ENCODE measurements at regions not wholly inside any gene's neighbourhood (a gene's known extent, or its start where the extent isn't known, plus 50 kb on each side); places are given as distances from the start of the nearest gene placed in this dataset.

- peak overlapping the region; percentile 79 for H2AFZ ChIP-seq (ENCODE audit: low read length)
- H3K4me2 ChIP-seq (ENCODE audit: insufficient read depth, low read length, poor library complexity, severe bottlenecking) = peak overlapping the region; percentile 57
- H2BK12ac ChIP-seq (ENCODE audit: low read length) = no peak overlapping the region
- no peak overlapping the region for H3K18ac ChIP-seq (ENCODE audit: low read length)
- H2AK5ac ChIP-seq (ENCODE audit: low read depth, low read length) = no peak overlapping the region
- no peak overlapping the region for H3K27ac ChIP-seq (replicated peaks; ENCODE audit: low read length)
- no peak overlapping the region for H3K23ac ChIP-seq (ENCODE audit: low read depth, low read length, poor library complexity)
- H4K8ac ChIP-seq (ENCODE audit: low read depth, low read length) = no peak overlapping the region
- no peak overlapping the region for H2BK5ac ChIP-seq (ENCODE audit: low read length)
- H3K4me3 ChIP-seq (ENCODE audit: low read length in 2 of 2) = peak overlapping the region; percentile 33 to 70
- no peak overlapping the region for H3K9ac ChIP-seq (ENCODE audit: low read depth, low read length, poor library complexity)
- no peaks in the 10 kb centered on the region for H3K36me3 ChIP-seq (replicated peaks in 1 of 2; ENCODE audit: control insufficient read depth in 2 of 2, insufficient read depth in 2 of 2, low read length in 2 of 2)
- no peaks in the 10 kb centered on the region for H3K9me3 ChIP-seq (replicated peaks in 1 of 2; ENCODE audit: control insufficient read depth in 2 of 2, insufficient read depth in 1 of 2, low read depth in 1 of 2, low read length in 2 of 2)
- no peak overlapping the region for H3K4ac ChIP-seq (ENCODE audit: low read length)
- H2BK120ac ChIP-seq (ENCODE audit: low read depth, low read length) = no peak overlapping the region
- H3K4me1 ChIP-seq (ENCODE audit: control insufficient read depth in 2 of 2, insufficient read depth in 1 of 2, low read depth in 1 of 2, low read length in 2 of 2) = peaks cover 0 to 7% of the 10 kb centered on the region in 2 donors
- no peaks in the 10 kb centered on the region for H3K79me1 ChIP-seq (ENCODE audit: low read depth, low read length)
- no peak overlapping the region for H4K91ac ChIP-seq (ENCODE audit: low read depth, low read length, poor library complexity)
- WGBS, 2 donors (ENCODE audit: extremely low coverage in 2 of 2, insufficient read length in 2 of 2, insufficient replicate concordance in 1 of 2) = 100% methylated on average over 2 of the region's 8 CpGs; no CpG with 5 or more reads in 1 of the 2 donors
- peaks cover 0 to 39% (median 0%) of the 10 kb centered on the region in 3 experiments for H3K27me3 ChIP-seq (ENCODE audit: control insufficient read depth in 3 of 3, insufficient read depth in 3 of 3, low read depth in 1 of 3, low read length in 3 of 3)
- no peak for DNase-seq (ENCODE audit: low spot score)
- H2BK15ac ChIP-seq (ENCODE audit: low read length) = peak overlapping the region; percentile 62
- H3K14ac ChIP-seq (ENCODE audit: low read length) = no peak overlapping the region
Measured at GRCh38 chr1:58904299-58905125, 120.7 kb upstream of the JUN start.

GRCh38 chr1:58905126-58905490, 121.3 kb upstream of the JUN start:
- no peak overlapping the region for H2BK15ac ChIP-seq (ENCODE audit: low read length)
- no peaks in the 10 kb centered on the region for H3K9me3 ChIP-seq (replicated peaks in 1 of 2; ENCODE audit: control insufficient read depth in 2 of 2, insufficient read depth in 1 of 2, low read depth in 1 of 2, low read length in 2 of 2)
- no peaks in the 10 kb centered on the region for H3K79me1 ChIP-seq (ENCODE audit: low read depth, low read length)
- no CpG with 5 or more reads among the region's 3 CpGs for WGBS, 2 donors (ENCODE audit: extremely low coverage in 2 of 2, insufficient read length in 2 of 2, insufficient replicate concordance in 1 of 2)
- peaks cover 0 to 7% of the 10 kb centered on the region in 2 donors for H3K4me1 ChIP-seq (ENCODE audit: control insufficient read depth in 2 of 2, insufficient read depth in 1 of 2, low read depth in 1 of 2, low read length in 2 of 2)
- H3K27me3 ChIP-seq (ENCODE audit: control insufficient read depth in 3 of 3, insufficient read depth in 3 of 3, low read depth in 1 of 3, low read length in 3 of 3) = peaks cover 0 to 44% (median 0%) of the 10 kb centered on the region in 3 experiments
- H2BK12ac ChIP-seq (ENCODE audit: low read length) = no peak overlapping the region
- H2BK5ac ChIP-seq (ENCODE audit: low read length) = no peak overlapping the region
- H3K23ac ChIP-seq (ENCODE audit: low read depth, low read length, poor library complexity) = no peak overlapping the region
- H4K8ac ChIP-seq (ENCODE audit: low read depth, low read length) = no peak overlapping the region
- H3K14ac ChIP-seq (ENCODE audit: low read length) = no peak overlapping the region
- H2AK5ac ChIP-seq (ENCODE audit: low read depth, low read length) = no peak overlapping the region
- no peak overlapping the region for H3K18ac ChIP-seq (ENCODE audit: low read length)
- no peak overlapping the region for H3K4me3 ChIP-seq (ENCODE audit: low read length in 2 of 2)
- no peak overlapping the region for H3K4ac ChIP-seq (ENCODE audit: low read length)
- no peak overlapping the region for H4K91ac ChIP-seq (ENCODE audit: low read depth, low read length, poor library complexity)
- no peak overlapping the region for H3K4me2 ChIP-seq (ENCODE audit: insufficient read depth, low read length, poor library complexity, severe bottlenecking)
- no peak for DNase-seq (ENCODE audit: low spot score)
- H2BK120ac ChIP-seq (ENCODE audit: low read depth, low read length) = no peak overlapping the region
- H2AFZ ChIP-seq (ENCODE audit: low read length) = no peak overlapping the region
- H3K9ac ChIP-seq (ENCODE audit: low read depth, low read length, poor library complexity) = no peak overlapping the region
- H3K36me3 ChIP-seq (replicated peaks in 1 of 2; ENCODE audit: control insufficient read depth in 2 of 2, insufficient read depth in 2 of 2, low read length in 2 of 2) = no peaks in the 10 kb centered on the region
- H3K27ac ChIP-seq (replicated peaks; ENCODE audit: low read length) = no peak overlapping the region

- H3K23ac ChIP-seq (ENCODE audit: low read depth, low read length, poor library complexity) = no peak overlapping the region
- H3K9ac ChIP-seq (ENCODE audit: low read depth, low read length, poor library complexity) = no peak overlapping the region
- H3K79me1 ChIP-seq (ENCODE audit: low read depth, low read length) = no peaks in the 10 kb centered on the region
- no peak overlapping the region for H2BK15ac ChIP-seq (ENCODE audit: low read length)
- H4K91ac ChIP-seq (ENCODE audit: low read depth, low read length, poor library complexity) = no peak overlapping the region
- H3K4ac ChIP-seq (ENCODE audit: low read length) = no peak overlapping the region
- no peaks in the 10 kb centered on the region for H3K9me3 ChIP-seq (replicated peaks in 1 of 2; ENCODE audit: control insufficient read depth in 2 of 2, insufficient read depth in 1 of 2, low read depth in 1 of 2, low read length in 2 of 2)
- H2AFZ ChIP-seq (ENCODE audit: low read length) = no peak overlapping the region
- H3K27ac ChIP-seq (replicated peaks; ENCODE audit: low read length) = no peak overlapping the region
- no peak overlapping the region for H3K4me3 ChIP-seq (ENCODE audit: low read length in 2 of 2)
- H3K18ac ChIP-seq (ENCODE audit: low read length) = no peak overlapping the region
- no peak overlapping the region for H2AK5ac ChIP-seq (ENCODE audit: low read depth, low read length)
- no peak for DNase-seq (ENCODE audit: low spot score)
- H2BK120ac ChIP-seq (ENCODE audit: low read depth, low read length) = no peak overlapping the region
- WGBS, 2 donors (ENCODE audit: extremely low coverage in 2 of 2, insufficient read length in 2 of 2, insufficient replicate concordance in 1 of 2) = no CpG with 5 or more reads among the region's 3 CpGs
- H3K14ac ChIP-seq (ENCODE audit: low read length) = no peak overlapping the region
- H3K27me3 ChIP-seq (ENCODE audit: control insufficient read depth in 3 of 3, insufficient read depth in 3 of 3, low read depth in 1 of 3, low read length in 3 of 3) = peaks cover 0 to 49% (median 0%) of the 10 kb centered on the region in 3 experiments
- H2BK5ac ChIP-seq (ENCODE audit: low read length) = no peak overlapping the region
- peaks cover 0 to 7% of the 10 kb centered on the region in 2 donors for H3K4me1 ChIP-seq (ENCODE audit: control insufficient read depth in 2 of 2, insufficient read depth in 1 of 2, low read depth in 1 of 2, low read length in 2 of 2)
- no peaks in the 10 kb centered on the region for H3K36me3 ChIP-seq (replicated peaks in 1 of 2; ENCODE audit: control insufficient read depth in 2 of 2, insufficient read depth in 2 of 2, low read length in 2 of 2)
- H2BK12ac ChIP-seq (ENCODE audit: low read length) = no peak overlapping the region
- H4K8ac ChIP-seq (ENCODE audit: low read depth, low read length) = no peak overlapping the region
- no peak overlapping the region for H3K4me2 ChIP-seq (ENCODE audit: insufficient read depth, low read length, poor library complexity, severe bottlenecking)
Measured at GRCh38 chr1:58905628-58906221, 121.9 kb upstream of the JUN start.

- no peak overlapping the region for H3K27ac ChIP-seq (replicated peaks; ENCODE audit: low read length)
- no peaks in the 10 kb centered on the region for H3K79me1 ChIP-seq (ENCODE audit: low read depth, low read length)
- no peak overlapping the region for H3K9ac ChIP-seq (ENCODE audit: low read depth, low read length, poor library complexity)
- no peak overlapping the region for H2AFZ ChIP-seq (ENCODE audit: low read length)
- H3K14ac ChIP-seq (ENCODE audit: low read length) = no peak overlapping the region
- no peak overlapping the region for H3K4ac ChIP-seq (ENCODE audit: low read length)
- no peak overlapping the region for H2BK120ac ChIP-seq (ENCODE audit: low read depth, low read length)
- H3K18ac ChIP-seq (ENCODE audit: low read length) = no peak overlapping the region
- no peak overlapping the region for H3K23ac ChIP-seq (ENCODE audit: low read depth, low read length, poor library complexity)
- no peaks in the 10 kb centered on the region for H3K9me3 ChIP-seq (replicated peaks in 1 of 2; ENCODE audit: control insufficient read depth in 2 of 2, insufficient read depth in 1 of 2, low read depth in 1 of 2, low read length in 2 of 2)
- H3K4me3 ChIP-seq (ENCODE audit: low read length in 2 of 2) = no peak overlapping the region
- H4K8ac ChIP-seq (ENCODE audit: low read depth, low read length) = no peak overlapping the region
- H3K27me3 ChIP-seq (ENCODE audit: control insufficient read depth in 3 of 3, insufficient read depth in 3 of 3, low read depth in 1 of 3, low read length in 3 of 3) = peaks cover 0 to 53% (median 0%) of the 10 kb centered on the region in 3 experiments
- H4K91ac ChIP-seq (ENCODE audit: low read depth, low read length, poor library complexity) = no peak overlapping the region
- H3K36me3 ChIP-seq (replicated peaks in 1 of 2; ENCODE audit: control insufficient read depth in 2 of 2, insufficient read depth in 2 of 2, low read length in 2 of 2) = no peaks in the 10 kb centered on the region
- no peak overlapping the region for H3K4me2 ChIP-seq (ENCODE audit: insufficient read depth, low read length, poor library complexity, severe bottlenecking)
- no peak overlapping the region for H2BK15ac ChIP-seq (ENCODE audit: low read length)
- H3K4me1 ChIP-seq (ENCODE audit: control insufficient read depth in 2 of 2, insufficient read depth in 1 of 2, low read depth in 1 of 2, low read length in 2 of 2) = peaks cover 7% of the 10 kb centered on the region in 2 donors
- no peak overlapping the region for H2BK5ac ChIP-seq (ENCODE audit: low read length)
- no peak for DNase-seq (ENCODE audit: low spot score)
- WGBS, 2 donors (ENCODE audit: extremely low coverage in 2 of 2, insufficient read length in 2 of 2, insufficient replicate concordance in 1 of 2) = no CpG with 5 or more reads among the region's 3 CpGs
- no peak overlapping the region for H2BK12ac ChIP-seq (ENCODE audit: low read length)
- no peak overlapping the region for H2AK5ac ChIP-seq (ENCODE audit: low read depth, low read length)
Measured at GRCh38 chr1:58907398-58907797, 123.6 kb upstream of the JUN start.
